ENCODE measurements at regions not wholly inside any gene's neighbourhood (a gene's known extent, or its start where the extent isn't known, plus 50 kb on each side); places are given as distances from the start of the nearest gene placed in this dataset.

DNA sequence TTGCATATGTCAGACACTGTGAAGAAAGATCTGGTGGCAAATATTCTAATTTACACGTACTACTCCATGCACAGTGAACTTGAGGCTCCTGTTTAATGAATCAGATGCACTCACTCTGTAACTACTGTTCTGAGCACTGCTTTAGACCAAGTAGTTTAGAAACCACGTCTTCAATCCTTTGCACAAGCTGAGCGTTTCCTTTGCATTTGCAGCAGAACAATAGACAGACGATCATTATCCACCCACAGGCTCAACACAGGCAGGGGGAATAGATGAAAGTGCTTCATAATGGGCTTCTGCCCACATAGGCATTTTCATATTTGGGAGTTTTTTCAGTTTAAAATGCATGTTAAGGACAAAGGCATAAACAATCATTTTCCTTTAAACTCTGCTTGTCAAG lies 423.3 kb upstream of the ADAMTS16 start:
- ATAC-seq = no peak
- H3K27ac ChIP-seq (ENCODE audit: low read depth) = no peak overlapping the region

More for the DNA sequence above, 423.3 kb upstream of the ADAMTS16 start:
- Histone ChIP-seq H3F3A (replicated peaks; ENCODE audit: low read depth) (no peaks in the 10 kb centered on the region), H3K79me2 (replicated peaks; ENCODE audit: insufficient read depth) (no peaks in the 10 kb centered on the region), H3K27me3 (ENCODE audit: insufficient read depth) (no peaks in the 10 kb centered on the region), H2AFZ (no peak overlapping the region), H3K4me2 (no peak overlapping the region), H3K4me1 (ENCODE audit: insufficient read depth) (no peaks in the 10 kb centered on the region), H3K4me3 (no peak overlapping the region), H4K20me1 (replicated peaks; ENCODE audit: insufficient read depth) (no peaks in the 10 kb centered on the region), H3K36me3 (ENCODE audit: insufficient read depth) (no peaks in the 10 kb centered on the region; the same call in 1 of the 2 replicates), H3K9me2 (ENCODE audit: insufficient read depth) (no peaks in the 10 kb centered on the region)
- Mint-ChIP-seq H3K36me3 (ENCODE audit: low read depth) (no peaks in the 10 kb centered on the region), H3K9me3 (peaks cover 8% of the 10 kb centered on the region; the same call in 2 of the 3 replicates), H3K4me1 (peaks cover 2% of the 10 kb centered on the region; the same call in 1 of the 3 replicates), H3K4me3 (no peak overlapping the region), H3K27ac (no peak overlapping the region), H3K27me3 (ENCODE audit: insufficient read depth, low read depth, poor library complexity) (peaks cover 2% of the 10 kb centered on the region)
- TF ChIP-seq, protein P1, sequence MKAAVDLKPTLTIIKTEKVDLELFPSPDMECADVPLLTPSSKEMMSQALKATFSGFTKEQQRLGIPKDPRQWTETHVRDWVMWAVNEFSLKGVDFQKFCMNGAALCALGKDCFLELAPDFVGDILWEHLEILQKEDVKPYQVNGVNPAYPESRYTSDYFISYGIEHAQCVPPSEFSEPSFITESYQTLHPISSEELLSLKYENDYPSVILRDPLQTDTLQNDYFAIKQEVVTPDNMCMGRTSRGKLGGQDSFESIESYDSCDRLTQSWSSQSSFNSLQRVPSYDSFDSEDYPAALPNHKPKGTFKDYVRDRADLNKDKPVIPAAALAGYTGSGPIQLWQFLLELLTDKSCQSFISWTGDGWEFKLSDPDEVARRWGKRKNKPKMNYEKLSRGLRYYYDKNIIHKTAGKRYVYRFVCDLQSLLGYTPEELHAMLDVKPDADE (IDR thresholded peaks at IDR 0.05) = no peak
- TF ChIP-seq STAT1 (IDR thresholded peaks at IDR 0.05; ENCODE audit: unreplicated experiment) (no peak), POLR2AphosphoS5 (IDR thresholded peaks at IDR 0.05; ENCODE audit: low read depth) (no peak), ZNF331 (CRISPR knock-in tag; IDR thresholded peaks at IDR 0.05; ENCODE audit: low read depth) (no peak), NANOG (IDR thresholded peaks at IDR 0.05; ENCODE audit: borderline replicate concordance) (no peak), EZH2phosphoT487 (IDR thresholded peaks at IDR 0.05; ENCODE audit: unreplicated experiment) (no peak), JUNB (IDR thresholded peaks at IDR 0.05; ENCODE audit: unreplicated experiment) (no peak), EZH2 (IDR thresholded peaks at IDR 0.05; ENCODE audit: low read depth, unreplicated experiment) (no peak), ZNF114 (CRISPR knock-in tag; IDR thresholded peaks at IDR 0.05) (no peak), CTCF (conservative IDR thresholded peaks at IDR 0.05; ENCODE audit: low read depth in 2 of 2) (no peak), REST (IDR thresholded peaks at IDR 0.05; ENCODE audit: unreplicated experiment) (no peak), CREB1 (CRISPR knock-in tag; IDR thresholded peaks at IDR 0.05; ENCODE audit: low read depth) (no peak)
- TF ChIP-seq, protein P2, sequence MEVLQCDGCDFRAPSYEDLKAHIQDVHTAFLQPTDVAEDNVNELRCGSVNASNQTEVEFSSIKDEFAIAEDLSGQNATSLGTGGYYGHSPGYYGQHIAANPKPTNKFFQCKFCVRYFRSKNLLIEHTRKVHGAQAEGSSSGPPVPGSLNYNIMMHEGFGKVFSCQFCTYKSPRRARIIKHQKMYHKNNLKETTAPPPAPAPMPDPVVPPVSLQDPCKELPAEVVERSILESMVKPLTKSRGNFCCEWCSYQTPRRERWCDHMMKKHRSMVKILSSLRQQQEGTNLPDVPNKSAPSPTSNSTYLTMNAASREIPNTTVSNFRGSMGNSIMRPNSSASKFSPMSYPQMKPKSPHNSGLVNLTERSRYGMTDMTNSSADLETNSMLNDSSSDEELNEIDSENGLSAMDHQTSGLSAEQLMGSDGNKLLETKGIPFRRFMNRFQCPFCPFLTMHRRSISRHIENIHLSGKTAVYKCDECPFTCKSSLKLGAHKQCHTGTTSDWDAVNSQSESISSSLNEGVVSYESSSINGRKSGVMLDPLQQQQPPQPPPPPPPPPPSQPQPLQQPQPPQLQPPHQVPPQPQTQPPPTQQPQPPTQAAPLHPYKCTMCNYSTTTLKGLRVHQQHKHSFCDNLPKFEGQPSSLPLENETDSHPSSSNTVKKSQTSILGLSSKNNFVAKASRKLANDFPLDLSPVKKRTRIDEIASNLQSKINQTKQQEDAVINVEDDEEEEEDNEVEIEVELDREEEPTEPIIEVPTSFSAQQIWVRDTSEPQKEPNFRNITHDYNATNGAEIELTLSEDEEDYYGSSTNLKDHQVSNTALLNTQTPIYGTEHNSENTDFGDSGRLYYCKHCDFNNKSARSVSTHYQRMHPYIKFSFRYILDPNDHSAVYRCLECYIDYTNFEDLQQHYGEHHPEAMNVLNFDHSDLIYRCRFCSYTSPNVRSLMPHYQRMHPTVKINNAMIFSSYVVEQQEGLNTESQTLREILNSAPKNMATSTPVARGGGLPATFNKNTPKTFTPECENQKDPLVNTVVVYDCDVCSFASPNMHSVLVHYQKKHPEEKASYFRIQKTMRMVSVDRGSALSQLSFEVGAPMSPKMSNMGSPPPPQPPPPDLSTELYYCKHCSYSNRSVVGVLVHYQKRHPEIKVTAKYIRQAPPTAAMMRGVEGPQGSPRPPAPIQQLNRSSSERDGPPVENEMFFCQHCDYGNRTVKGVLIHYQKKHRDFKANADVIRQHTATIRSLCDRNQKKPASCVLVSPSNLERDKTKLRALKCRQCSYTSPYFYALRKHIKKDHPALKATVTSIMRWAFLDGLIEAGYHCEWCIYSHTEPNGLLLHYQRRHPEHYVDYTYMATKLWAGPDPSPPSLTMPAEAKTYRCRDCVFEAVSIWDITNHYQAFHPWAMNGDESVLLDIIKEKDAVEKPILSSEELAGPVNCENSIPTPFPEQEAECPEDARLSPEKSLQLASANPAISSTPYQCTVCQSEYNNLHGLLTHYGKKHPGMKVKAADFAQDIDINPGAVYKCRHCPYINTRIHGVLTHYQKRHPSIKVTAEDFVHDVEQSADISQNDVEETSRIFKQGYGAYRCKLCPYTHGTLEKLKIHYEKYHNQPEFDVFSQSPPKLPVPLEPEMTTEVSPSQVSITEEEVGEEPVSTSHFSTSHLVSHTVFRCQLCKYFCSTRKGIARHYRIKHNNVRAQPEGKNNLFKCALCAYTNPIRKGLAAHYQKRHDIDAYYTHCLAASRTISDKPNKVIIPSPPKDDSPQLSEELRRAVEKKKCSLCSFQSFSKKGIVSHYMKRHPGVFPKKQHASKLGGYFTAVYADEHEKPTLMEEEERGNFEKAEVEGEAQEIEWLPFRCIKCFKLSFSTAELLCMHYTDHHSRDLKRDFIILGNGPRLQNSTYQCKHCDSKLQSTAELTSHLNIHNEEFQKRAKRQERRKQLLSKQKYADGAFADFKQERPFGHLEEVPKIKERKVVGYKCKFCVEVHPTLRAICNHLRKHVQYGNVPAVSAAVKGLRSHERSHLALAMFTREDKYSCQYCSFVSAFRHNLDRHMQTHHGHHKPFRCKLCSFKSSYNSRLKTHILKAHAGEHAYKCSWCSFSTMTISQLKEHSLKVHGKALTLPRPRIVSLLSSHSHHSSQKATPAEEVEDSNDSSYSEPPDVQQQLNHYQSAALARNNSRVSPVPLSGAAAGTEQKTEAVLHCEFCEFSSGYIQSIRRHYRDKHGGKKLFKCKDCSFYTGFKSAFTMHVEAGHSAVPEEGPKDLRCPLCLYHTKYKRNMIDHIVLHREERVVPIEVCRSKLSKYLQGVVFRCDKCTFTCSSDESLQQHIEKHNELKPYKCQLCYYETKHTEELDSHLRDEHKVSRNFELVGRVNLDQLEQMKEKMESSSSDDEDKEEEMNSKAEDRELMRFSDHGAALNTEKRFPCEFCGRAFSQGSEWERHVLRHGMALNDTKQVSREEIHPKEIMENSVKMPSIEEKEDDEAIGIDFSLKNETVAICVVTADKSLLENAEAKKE (CRISPR knock-in tag; IDR thresholded peaks at IDR 0.05) = no peak
- no peak for DNase-seq (ENCODE audit: low spot score)

Measured in GM23338 (cell line).